GM18519 (cell line): ENCODE measurements at regions not wholly inside any gene's neighbourhood (a gene's known extent, or its start where the extent isn't known, plus 50 kb on each side); places are given as distances from the start of the nearest gene placed in this dataset.

Experiments
- ATAC-seq: cut with Tn5 transposase; IDR thresholded peaks from one replicate; pipeline ENCODE4 v1.9.1; 2021; ENCODE audit warnings: mild to moderate bottlenecking, moderate library complexity; ENCODE audit not compliant: unreplicated experiment, low FRiP score

- no peak for ATAC-seq
These were observed 443.4 kb upstream of the COBL start for GRCh38 chr7:51759985-51760384.

- ATAC-seq: no peak
These were observed 441.4 kb upstream of the COBL start for GRCh38 chr7:51757960-51758359.

- no peak for ATAC-seq
These were observed 416.3 kb upstream of the COBL start for GRCh38 chr7:51732951-51733350.

GRCh38 chr7:51732116-51732515 lies 415.5 kb upstream of the COBL start:
- no peak for ATAC-seq

- ATAC-seq: no peak
These were observed 414.5 kb upstream of the COBL start for GRCh38 chr7:51731075-51731474.

GRCh38 chr7:51727441-51727840 lies 410.8 kb upstream of the COBL start:
- no peak for ATAC-seq

- no peak for ATAC-seq
These were observed 390.2 kb upstream of the COBL start for GRCh38 chr7:51706851-51707250.

- no peak for ATAC-seq
These were observed 389.1 kb upstream of the COBL start for GRCh38 chr7:51705701-51706100.

- ATAC-seq: no peak
These were observed 386.1 kb upstream of the COBL start for GRCh38 chr7:51702673-51703072.

- no peak for ATAC-seq
These were observed 385.3 kb upstream of the COBL start for GRCh38 chr7:51701935-51702334.

GRCh38 chr7:51700593-51701215 lies 384.1 kb upstream of the COBL start:
- no peak for ATAC-seq

GRCh38 chr7:51693258-51693657 lies 376.6 kb upstream of the COBL start:
- ATAC-seq: no peak

- ATAC-seq: no peak
These were observed 372.9 kb upstream of the COBL start for GRCh38 chr7:51689547-51689946.

GRCh38 chr7:51685794-51686193 lies 369.2 kb upstream of the COBL start:
- ATAC-seq: no peak

- ATAC-seq: no peak
These were observed 364.2 kb upstream of the COBL start for GRCh38 chr7:51680594-51681399.

GRCh38 chr7:51679358-51679757 lies 362.7 kb upstream of the COBL start:
- ATAC-seq: no peak

- no peak for ATAC-seq
These were observed 350.1 kb upstream of the COBL start for GRCh38 chr7:51666751-51667150.

GRCh38 chr7:51666266-51666665 lies 349.7 kb upstream of the COBL start:
- ATAC-seq: no peak

GRCh38 chr7:51665045-51665780 lies 348.6 kb upstream of the COBL start:
- ATAC-seq: no peak

- no peak for ATAC-seq
These were observed 343.9 kb upstream of the COBL start for GRCh38 chr7:51660516-51660915.

GRCh38 chr7:51658684-51659083 lies 342.1 kb upstream of the COBL start:
- ATAC-seq: no peak
